Nephron (organoid): ENCODE measurements at regions not wholly inside any gene's neighbourhood (a gene's known extent, or its start where the extent isn't known, plus 50 kb on each side); places are given as distances from the start of the nearest gene placed in this dataset.

Experiments used
- H3K27ac Mint-ChIP-seq, 3 experiments: 2 replicates each; pipeline ENCODE4 v1.8.0; 2020; ENCODE audit warnings: mixed read lengths in 3 of 3, mild to moderate bottlenecking in 2 of 3, moderate library complexity in 1 of 3
- H3K27me3 Mint-ChIP-seq: 2 replicates; pipeline ENCODE4 v1.8.0; 2021; ENCODE audit warnings: low read depth, mild to moderate bottlenecking, moderate library complexity, mixed read lengths
- H3K36me3 Mint-ChIP-seq: 2 replicates; pipeline ENCODE4 v1.8.0; 2020; ENCODE audit warnings: low read depth, mixed read lengths
- H3K4me1 Mint-ChIP-seq: 2 replicates; pipeline ENCODE4 v1.8.0; 2020; ENCODE audit warnings: mixed read lengths
- H3K4me3 Mint-ChIP-seq, 3 experiments: 2 replicates each; pipeline ENCODE4 v1.8.0; 2020; ENCODE audit warnings: mild to moderate bottlenecking in 3 of 3, mixed read lengths in 3 of 3, moderate library complexity in 2 of 3
- H3K9me3 Mint-ChIP-seq: 2 replicates; pipeline ENCODE4 v1.8.0; 2020; ENCODE audit warnings: mixed read lengths
- CTCF ChIP-seq, 3 experiments: fragments of 200-600 bp; sonication (generic); IDR thresholded peaks; one replicate each; pipeline ENCODE4 v1.5.0; 2021; ENCODE audit warnings: antibody characterized with exemption in 3 of 3; ENCODE audit not compliant: unreplicated experiment in 3 of 3

GRCh38 chr14:65964366-65964765 lies 521.8 kb upstream of the CCDC196 start:
- Mint-ChIP-seq H3K4me1 (peaks cover 18% of the 10 kb centered on the region), H3K4me3 (no peak overlapping the region), H3K9me3 (no peaks in the 10 kb centered on the region), H3K36me3 (no peaks in the 10 kb centered on the region), H3K27ac (peak overlapping the region in 1 of 3 experiments; percentile 9), H3K27me3 (peaks cover 14% of the 10 kb centered on the region)
- no peak for TF ChIP-seq CTCF (IDR thresholded peaks at IDR 0.05; ENCODE audit: unreplicated experiment in 3 of 3)

- no peaks in the 10 kb centered on the region for H3K36me3 Mint-ChIP-seq
- H3K4me3 Mint-ChIP-seq = no peak overlapping the region
- no peaks in the 10 kb centered on the region for H3K9me3 Mint-ChIP-seq
- no peak overlapping the region for H3K27ac Mint-ChIP-seq
- H3K27me3 Mint-ChIP-seq = peaks cover 11% of the 10 kb centered on the region
- H3K4me1 Mint-ChIP-seq = peaks cover 10% of the 10 kb centered on the region
- TF ChIP-seq CTCF (IDR thresholded peaks at IDR 0.05; ENCODE audit: unreplicated experiment in 3 of 3) = no peak
Measured at GRCh38 chr14:65966188-65966587, 520.0 kb upstream of the CCDC196 start.

- no peaks in the 10 kb centered on the region for H3K9me3 Mint-ChIP-seq
- no peak for TF ChIP-seq CTCF (IDR thresholded peaks at IDR 0.05; ENCODE audit: unreplicated experiment in 3 of 3)
- H3K4me3 Mint-ChIP-seq = no peak overlapping the region
- H3K36me3 Mint-ChIP-seq = no peaks in the 10 kb centered on the region
- no peaks in the 10 kb centered on the region for H3K27me3 Mint-ChIP-seq
- no peak overlapping the region for H3K27ac Mint-ChIP-seq
- peaks cover 5% of the 10 kb centered on the region for H3K4me1 Mint-ChIP-seq
Measured at GRCh38 chr14:65972346-65972870, 513.8 kb upstream of the CCDC196 start.

- peaks cover 5% of the 10 kb centered on the region for H3K4me1 Mint-ChIP-seq
- no peaks in the 10 kb centered on the region for H3K27me3 Mint-ChIP-seq
- H3K9me3 Mint-ChIP-seq = no peaks in the 10 kb centered on the region
- H3K4me3 Mint-ChIP-seq = no peak overlapping the region
- no peak for TF ChIP-seq CTCF (IDR thresholded peaks at IDR 0.05; ENCODE audit: unreplicated experiment in 3 of 3)
- H3K36me3 Mint-ChIP-seq = no peaks in the 10 kb centered on the region
- no peak overlapping the region for H3K27ac Mint-ChIP-seq
Measured at GRCh38 chr14:65972891-65973290, 513.3 kb upstream of the CCDC196 start.

GRCh38 chr14:65975865-65976264 lies 510.3 kb upstream of the CCDC196 start:
- Mint-ChIP-seq H3K36me3 (peaks cover 6% of the 10 kb centered on the region), H3K27me3 (no peaks in the 10 kb centered on the region), H3K4me3 (no peak overlapping the region), H3K4me1 (peaks cover 5% of the 10 kb centered on the region), H3K9me3 (peaks cover 16% of the 10 kb centered on the region), H3K27ac (no peak overlapping the region)
- no peak for TF ChIP-seq CTCF (IDR thresholded peaks at IDR 0.05; ENCODE audit: unreplicated experiment in 3 of 3)

- peaks cover 16% of the 10 kb centered on the region for H3K9me3 Mint-ChIP-seq
- H3K27me3 Mint-ChIP-seq = peaks cover 4% of the 10 kb centered on the region
- no peak for TF ChIP-seq CTCF (IDR thresholded peaks at IDR 0.05; ENCODE audit: unreplicated experiment in 3 of 3)
- peaks cover 5% of the 10 kb centered on the region for H3K4me1 Mint-ChIP-seq
- H3K4me3 Mint-ChIP-seq = no peak overlapping the region
- H3K36me3 Mint-ChIP-seq = peaks cover 6% of the 10 kb centered on the region
- H3K27ac Mint-ChIP-seq = no peak overlapping the region
Measured at GRCh38 chr14:65976761-65977404, 509.3 kb upstream of the CCDC196 start.
